HG03159 (cell line): ENCODE measurements at regions not wholly inside any gene's neighbourhood (a gene's known extent, or its start where the extent isn't known, plus 50 kb on each side); places are given as distances from the start of the nearest gene placed in this dataset.

ENCODE experiments used
- ATAC-seq: cut with Tn5 transposase; IDR thresholded peaks from one replicate; pipeline ENCODE4 v1.9.1; 2021; ENCODE audit warnings: mild to moderate bottlenecking, moderate library complexity; ENCODE audit not compliant: unreplicated experiment

- no peak for ATAC-seq
Observed at GRCh38 chr12:28876196-28876798, 272.8 kb upstream of the FAR2 start.

DNA sequence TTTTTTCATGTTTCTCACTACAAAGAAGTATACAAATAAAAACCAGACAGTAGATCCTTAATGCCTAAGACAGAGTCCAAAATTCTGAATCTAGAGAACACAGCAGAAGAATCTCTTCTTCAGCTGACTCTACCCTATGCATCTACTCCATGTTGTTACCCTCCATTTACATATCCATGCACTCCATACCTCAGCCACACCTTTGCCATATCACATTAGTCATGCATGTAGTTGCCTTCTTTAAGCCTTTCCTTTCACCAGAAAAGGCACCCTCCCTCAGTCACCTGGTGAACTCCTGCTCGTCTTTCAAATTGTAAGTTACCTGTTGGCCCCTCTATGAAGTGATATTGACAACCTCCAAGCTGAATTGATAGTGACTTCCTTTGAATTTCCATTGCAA lies 271.2 kb upstream of the FAR2 start:
- ATAC-seq = no peak

DNA sequence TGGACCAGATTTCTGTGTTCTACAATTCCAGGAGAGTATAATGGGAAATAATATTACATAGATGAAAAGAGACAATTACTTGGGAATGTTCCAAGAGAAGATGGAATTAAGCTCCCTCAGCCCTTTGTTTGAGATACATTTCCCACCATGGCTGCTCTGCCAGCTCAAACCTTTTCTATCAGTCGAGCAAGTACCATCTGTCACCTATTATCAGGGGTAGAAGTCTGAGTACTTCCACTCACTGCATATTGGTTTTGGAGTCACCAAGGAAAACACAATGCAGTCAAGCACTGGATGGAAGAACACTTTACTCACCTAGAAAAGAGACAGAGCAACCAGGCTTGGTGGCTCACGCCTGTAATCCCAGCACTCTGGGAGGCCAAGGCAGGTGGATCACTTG lies 270.4 kb upstream of the FAR2 start:
- ATAC-seq = no peak

GRCh38 chr12:28879379-28879778 lies 269.7 kb upstream of the FAR2 start:
- peak; percentile 84 for ATAC-seq

- no peak for ATAC-seq
Observed at GRCh38 chr12:28882444-28882843, 266.6 kb upstream of the FAR2 start.

DNA sequence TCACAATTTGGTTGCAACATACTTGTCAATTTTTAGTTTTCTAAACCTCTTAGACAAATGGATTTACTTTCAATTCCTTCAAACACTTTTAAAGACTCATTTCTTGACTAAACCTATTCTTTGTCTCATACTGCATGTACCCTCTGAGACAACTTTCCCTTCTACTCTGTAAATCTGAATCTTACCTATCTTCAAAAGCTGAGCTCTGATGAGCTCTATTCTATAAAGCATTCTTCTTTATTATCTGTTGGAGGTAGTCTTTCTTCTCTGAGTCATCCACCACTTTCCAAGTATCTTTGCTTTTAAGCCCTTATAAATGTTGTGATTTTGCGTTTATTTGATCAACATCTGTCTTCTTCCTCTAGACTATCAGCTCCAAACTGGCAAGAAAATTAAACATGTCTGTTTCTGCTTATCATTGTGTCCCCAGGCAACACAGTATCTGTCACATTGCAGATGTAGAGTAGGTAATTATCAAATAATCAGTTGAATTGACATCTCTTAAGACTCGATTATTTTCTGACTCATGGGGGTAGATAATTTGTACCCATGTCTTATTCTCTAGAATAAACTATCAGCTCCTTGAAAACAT lies 265.6 kb upstream of the FAR2 start:
- ATAC-seq = no peak

- no peak for ATAC-seq
Observed at GRCh38 chr12:28884904-28885679, 264.0 kb upstream of the FAR2 start.

DNA sequence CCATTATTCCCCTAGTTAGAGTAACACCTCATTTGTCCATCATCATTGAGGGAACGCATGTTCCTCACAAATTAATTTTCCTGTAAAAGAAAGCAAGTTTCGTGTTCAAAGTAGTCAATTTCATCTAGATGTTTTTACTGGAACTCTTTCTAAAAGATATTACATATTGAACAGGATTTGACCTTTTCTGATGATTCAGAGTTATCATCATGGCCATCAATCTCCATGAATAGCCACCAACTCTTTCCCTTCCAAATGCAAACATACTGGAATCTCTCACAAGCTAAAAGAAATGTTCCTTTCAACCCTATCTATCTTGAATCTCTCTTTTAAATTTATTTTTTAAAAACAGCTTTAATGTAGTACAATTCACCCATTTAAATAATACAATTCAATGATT lies 263.1 kb upstream of the FAR2 start:
- ATAC-seq = no peak

DNA sequence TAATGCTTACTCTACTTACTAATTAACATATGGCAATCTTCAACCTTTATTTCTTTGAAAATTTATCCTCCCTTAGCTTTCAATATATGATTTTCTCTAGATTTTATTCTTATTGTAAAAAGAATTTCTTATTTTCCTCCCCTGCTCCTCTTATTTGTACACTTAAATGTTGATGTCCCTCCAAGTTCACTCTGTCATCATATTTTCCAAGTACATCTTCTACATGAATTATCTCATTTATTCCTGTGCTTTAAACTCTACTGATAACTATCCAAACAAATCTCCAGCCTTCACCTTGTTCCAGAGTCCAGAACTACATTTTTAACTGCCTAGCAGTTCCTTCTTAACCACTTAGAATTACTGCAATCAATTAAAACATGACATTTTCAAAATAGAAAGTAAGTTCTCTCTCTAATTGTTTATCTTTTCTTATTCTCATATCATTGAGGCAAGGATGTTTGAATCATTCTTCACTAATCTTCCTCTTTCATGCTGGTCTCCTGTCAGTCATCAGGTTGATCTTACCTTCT lies 261.6 kb upstream of the FAR2 start:
- no peak for ATAC-seq

DNA sequence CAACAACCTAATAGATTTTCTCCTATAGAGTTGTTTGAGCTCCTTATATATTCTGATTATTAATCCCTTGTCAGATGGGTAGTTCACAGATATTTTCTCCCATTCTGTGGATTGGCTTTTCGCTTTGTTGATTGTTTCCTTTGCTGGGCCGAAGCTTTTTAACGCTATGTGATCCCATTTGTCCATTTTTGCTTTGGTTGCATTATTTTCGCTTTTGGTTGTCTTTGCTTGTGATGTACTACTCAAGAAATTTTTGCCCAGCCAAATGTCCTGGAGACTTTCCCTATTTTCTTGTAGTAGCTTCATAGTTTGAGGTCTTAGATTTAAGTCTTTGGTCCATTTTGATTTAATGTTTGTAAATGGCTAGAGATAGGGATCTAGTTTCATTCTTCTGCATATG lies 258.4 kb upstream of the FAR2 start:
- ATAC-seq = no peak

DNA sequence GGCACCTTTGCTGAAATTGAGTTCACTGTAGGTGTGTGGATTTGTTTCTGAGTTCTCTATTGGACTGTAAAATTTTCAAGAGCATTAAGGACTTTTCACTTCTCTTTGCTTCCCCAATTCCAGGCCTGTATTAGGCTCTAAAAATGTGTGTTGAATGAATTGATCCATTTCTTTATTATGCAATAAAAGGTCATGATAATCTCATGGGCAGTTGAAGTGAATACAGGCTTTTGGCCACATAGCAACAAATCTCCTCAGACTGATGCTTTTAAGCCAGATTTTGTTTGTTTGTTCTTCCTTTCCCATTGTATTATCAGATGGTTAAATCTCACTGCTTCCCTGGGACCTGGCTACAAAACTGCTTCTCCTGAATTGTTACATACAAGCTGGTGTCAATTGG lies 258.0 kb upstream of the FAR2 start:
- ATAC-seq = no peak

- ATAC-seq = no peak
Observed at GRCh38 chr12:28893365-28893764, 255.7 kb upstream of the FAR2 start.

DNA sequence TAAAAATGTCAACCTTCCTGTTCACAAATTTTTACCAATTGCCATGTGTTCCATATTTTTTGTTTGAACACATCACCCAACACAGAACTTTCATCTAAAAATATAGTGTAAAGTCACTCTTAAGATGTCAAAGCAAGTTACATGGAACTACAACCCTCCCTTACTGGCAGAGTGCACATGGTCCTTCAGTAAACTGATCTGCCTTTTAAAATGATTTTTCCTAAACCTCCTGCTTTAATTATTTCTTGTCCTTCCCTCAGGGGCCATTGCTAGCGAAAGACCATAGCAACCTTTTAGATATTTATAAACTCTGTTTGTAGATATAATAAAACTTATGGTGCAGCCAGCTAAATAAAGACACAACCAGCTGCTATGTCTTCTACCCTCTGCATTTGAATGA lies 255.2 kb upstream of the FAR2 start:
- ATAC-seq = no peak

DNA sequence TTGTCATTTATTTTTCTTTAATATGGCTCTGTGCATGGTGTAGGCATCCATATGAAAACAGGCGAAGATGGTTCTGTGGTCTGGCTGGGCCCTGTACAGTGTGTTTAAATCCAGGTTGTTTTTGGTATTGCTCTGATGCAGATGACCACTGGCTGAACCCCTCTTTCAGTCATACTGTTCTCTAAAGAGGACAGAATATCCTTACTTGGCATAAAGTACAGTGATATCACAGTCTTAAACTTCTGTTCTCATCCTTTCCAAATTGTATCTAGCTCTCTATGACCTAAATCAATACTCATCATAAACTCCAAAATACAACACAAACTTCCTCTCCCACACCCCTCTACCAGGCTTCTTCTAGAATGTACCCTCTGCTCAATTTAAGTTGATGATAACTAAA lies 252.7 kb upstream of the FAR2 start:
- no peak for ATAC-seq

DNA sequence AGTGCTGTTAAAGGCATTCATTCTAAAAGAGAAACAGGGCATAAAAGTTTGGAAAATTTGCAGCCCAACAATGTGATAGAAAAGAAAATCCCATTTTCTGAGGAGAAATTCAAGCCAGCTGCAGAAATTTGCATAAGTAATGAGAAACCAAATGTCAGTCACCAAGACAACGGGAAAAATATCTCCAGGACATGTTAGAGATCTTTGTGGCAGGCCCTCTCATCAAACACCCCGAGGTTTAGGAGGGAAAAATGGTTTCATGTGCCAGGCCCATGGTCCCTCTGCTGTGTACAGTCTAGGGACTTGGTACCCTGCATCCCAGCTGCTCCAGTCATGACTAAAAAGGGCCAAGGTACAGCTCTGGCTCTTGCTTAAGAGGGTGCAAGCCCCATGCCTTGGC lies 251.0 kb upstream of the FAR2 start:
- no peak for ATAC-seq

GRCh38 chr12:28899951-28900350 lies 249.1 kb upstream of the FAR2 start:
- ATAC-seq = no peak

GRCh38 chr12:28905220-28905955 lies 243.7 kb upstream of the FAR2 start:
- ATAC-seq = no peak

- no peak for ATAC-seq
Observed at GRCh38 chr12:28908646-28909045, 240.4 kb upstream of the FAR2 start.

DNA sequence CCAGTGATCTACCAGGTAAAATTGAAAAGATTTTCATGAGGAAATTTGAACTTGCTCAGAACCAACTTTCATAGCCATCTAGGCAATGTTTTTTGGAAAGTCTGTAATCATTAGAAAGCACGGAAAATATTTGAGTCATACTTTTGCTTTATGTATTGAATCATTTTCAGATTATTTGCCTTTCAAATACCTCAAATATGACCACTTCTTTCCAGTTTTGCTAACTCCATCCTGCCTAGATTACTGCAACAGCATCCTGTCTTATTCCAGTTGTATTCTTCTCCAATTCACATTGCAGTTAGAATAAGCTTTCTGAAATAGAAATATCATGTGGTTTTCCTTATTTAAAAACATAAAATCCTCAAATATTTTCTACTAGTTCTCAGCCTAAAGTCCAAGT lies 239.8 kb upstream of the FAR2 start:
- no peak for ATAC-seq

GRCh38 chr12:28925719-28926376 lies 223.2 kb upstream of the FAR2 start:
- ATAC-seq = no peak

GRCh38 chr12:28930704-28931103 lies 218.4 kb upstream of the FAR2 start:
- ATAC-seq = no peak
